H1 (cell line): ENCODE measurements at regions not wholly inside any gene's neighbourhood (a gene's known extent, or its start where the extent isn't known, plus 50 kb on each side); places are given as distances from the start of the nearest gene placed in this dataset.

Experiments
- CTCF ChIA-PET: fragments of 300-600 bp; sonication (Branson Sonifier 250); formaldehyde crosslinking; loops from one replicate; lab custom pipeline; 2021; ENCODE audit not compliant: partially characterized antibody; lab: Charles Lee
- POLR2A ChIA-PET: fragments of 300-600 bp; sonication (Branson Sonifier 250); formaldehyde crosslinking; loops from one replicate; lab custom pipeline; 2021; ENCODE audit warnings: inconsistent platforms; ENCODE audit not compliant: partially characterized antibody; lab: Charles Lee
- DNase-seq, 2 experiments: peaks; one replicate each; pipeline versions ENCODE4 v3.0.0 to v3.0.0-alpha.2; 2010 to 2022; ENCODE audit warnings: low spot score in 2 of 2, low read depth in 1 of 2, mixed read lengths in 1 of 2
- FAIRE-seq: peaks from 2 replicates; lab custom pipeline; 2011; peaks lifted over from hg19 to GRCh38; lab: Jason Lieb, UNC
- H2AFZ ChIP-seq: 2 replicates; pipeline ENCODE4 v1.8.1; 2012; ENCODE audit warnings: low read length, inconsistent platforms
- H2AK5ac ChIP-seq: 2 replicates; pipeline ENCODE4 v1.6.1; 2013; ENCODE audit warnings: low read depth, low read length
- H2BK120ac ChIP-seq: replicated peaks from 2 replicates; pipeline ENCODE3; 2013; ENCODE audit warnings: low read depth, low read length, inconsistent platforms
- H2BK12ac ChIP-seq: 2 replicates; pipeline ENCODE4 v1.6.1; 2013; ENCODE audit warnings: low read depth, low read length
- H2BK15ac ChIP-seq: 2 replicates; pipeline ENCODE4 v1.6.1; 2013; ENCODE audit warnings: low read length
- H2BK20ac ChIP-seq: 2 replicates; pipeline ENCODE4 v1.6.1; 2013; ENCODE audit warnings: low read length
- H2BK5ac ChIP-seq: 2 replicates; pipeline ENCODE4 v1.6.1; 2013; ENCODE audit warnings: low read depth, low read length
- H3K14ac ChIP-seq: 2 replicates; pipeline ENCODE4 v1.6.1; 2013; ENCODE audit warnings: inconsistent platforms; ENCODE audit not compliant: insufficient read length
- H3K18ac ChIP-seq: 2 replicates; pipeline ENCODE4 v1.6.1; 2013; ENCODE audit warnings: low read length; ENCODE audit errors: extremely low read depth
- H3K23ac ChIP-seq: 2 replicates; pipeline ENCODE4 v1.6.1; 2013; ENCODE audit warnings: inconsistent platforms; ENCODE audit not compliant: insufficient read length
- H3K23me2 ChIP-seq: 2 replicates; pipeline ENCODE4 v1.6.1; 2013; ENCODE audit warnings: low read depth, low read length
- H3K27ac ChIP-seq: 2 replicates; pipeline ENCODE4 v1.6.1; 2011; ENCODE audit warnings: low read depth, low read length, inconsistent platforms
- H3K27me3 ChIP-seq, 4 experiments: replicated peaks in 1 of 4; 1 replicate in 1 of 4; 2 replicates in 3 of 4; pipeline versions ENCODE4 v1.6.1 to v1.8.1; 2011 to 2013; ENCODE audit warnings: low read length in 3 of 4, mild to moderate bottlenecking in 3 of 4, inconsistent platforms in 2 of 4, mixed read lengths in 2 of 4, moderate library complexity in 1 of 4; ENCODE audit not compliant: control insufficient read depth in 3 of 4, insufficient read depth in 3 of 4; ENCODE audit errors: extremely low read depth in 1 of 4
- H3K36me3 ChIP-seq, 4 experiments: 2 replicates each; pipeline versions ENCODE4 v1.6.1 to v1.8.1; 2011 to 2013; ENCODE audit warnings: mild to moderate bottlenecking in 4 of 4, low read length in 3 of 4, moderate library complexity in 2 of 4, control low read depth in 1 of 4, inconsistent platforms in 1 of 4; ENCODE audit not compliant: insufficient read depth in 4 of 4, control insufficient read depth in 2 of 4
- H3K4ac ChIP-seq: replicated peaks from 2 replicates; pipeline ENCODE3; 2013; ENCODE audit warnings: low read length, low read depth, mixed read lengths, inconsistent platforms; ENCODE audit not compliant: insufficient read length
- H3K4me1 ChIP-seq, 4 experiments: replicated peaks in 1 of 4; 1 replicate in 1 of 4; 2 replicates in 3 of 4; pipeline versions ENCODE4 v1.6.1 to v1.8.1; 2011 to 2013; ENCODE audit warnings: low read length in 3 of 4, inconsistent platforms in 2 of 4, mixed read lengths in 1 of 4; ENCODE audit not compliant: insufficient read depth in 4 of 4, control insufficient read depth in 3 of 4
- H3K4me2 ChIP-seq, 2 experiments: 2 replicates each; pipeline versions ENCODE4 v1.6.1 to v1.8.1; 2011 to 2013; ENCODE audit warnings: low read depth in 2 of 2, low read length in 2 of 2, control low read depth in 1 of 2, inconsistent platforms in 1 of 2, mild to moderate bottlenecking in 1 of 2; ENCODE audit not compliant: insufficient read depth in 1 of 2
- H3K4me3 ChIP-seq, 4 experiments: fragments of 200-600, 300-600 bp in 1 of 4; sonication (generic), shearing (Covaris generic), sonication (Bioruptor Twin) in 1 of 4; 2 replicates each; pipeline versions ENCODE4 v1.5.1 to v1.8.1; 2011 to 2016; ENCODE audit warnings: low read length in 4 of 4, low read depth in 3 of 4, control low read depth in 2 of 4, inconsistent platforms in 2 of 4, mild to moderate bottlenecking in 2 of 4, mixed read lengths in 1 of 4, moderate library complexity in 1 of 4; ENCODE audit not compliant: insufficient read depth in 2 of 4; ENCODE audit errors: extremely low read depth in 1 of 4
- H3K56ac ChIP-seq: replicated peaks from 2 replicates; pipeline ENCODE3; 2013; ENCODE audit warnings: low read depth, mild to moderate bottlenecking, mixed read lengths, low read length, inconsistent platforms; ENCODE audit not compliant: insufficient read length
- H3K79me1 ChIP-seq: 2 replicates; pipeline ENCODE4 v1.6.1; 2013; ENCODE audit warnings: low read depth, low read length, control low read depth
- H3K79me2 ChIP-seq, 2 experiments: 2 replicates each; pipeline versions ENCODE4 v1.6.1 to v1.8.1; 2012 to 2013; ENCODE audit warnings: low read length in 2 of 2, mild to moderate bottlenecking in 2 of 2, inconsistent platforms in 1 of 2; ENCODE audit not compliant: insufficient read depth in 2 of 2, control insufficient read depth in 1 of 2
- H3K9ac ChIP-seq, 4 experiments: replicated peaks in 1 of 4; 1 replicate in 1 of 4; 2 replicates in 3 of 4; pipeline versions ENCODE4 v1.6.1 to v1.8.1; 2011 to 2013; ENCODE audit warnings: low read depth in 3 of 4, low read length in 3 of 4, control low read depth in 2 of 4, mild to moderate bottlenecking in 2 of 4, moderate library complexity in 2 of 4, inconsistent platforms in 1 of 4; ENCODE audit errors: extremely low read depth in 1 of 4
- H3K9me3 ChIP-seq, 2 experiments: 2 replicates each; pipeline versions ENCODE4 v1.6.1 to v1.8.1; 2012 to 2013; ENCODE audit warnings: mild to moderate bottlenecking in 2 of 2, moderate library complexity in 2 of 2, control low read depth in 1 of 2, inconsistent platforms in 1 of 2, low read depth in 1 of 2, low read length in 1 of 2, mixed read lengths in 1 of 2; ENCODE audit not compliant: insufficient read depth in 2 of 2
- H4K20me1 ChIP-seq, 2 experiments: replicated peaks in 1 of 2; 2 replicates each; pipeline versions ENCODE3 to v1.8.1; 2011 to 2013; ENCODE audit warnings: inconsistent platforms in 2 of 2, low read length in 2 of 2, mild to moderate bottlenecking in 1 of 2; ENCODE audit not compliant: insufficient read depth in 2 of 2, control insufficient read depth in 1 of 2
- H4K5ac ChIP-seq: 2 replicates; pipeline ENCODE4 v1.6.1; 2013; ENCODE audit warnings: low read length, low read depth, mixed read lengths, inconsistent platforms; ENCODE audit not compliant: insufficient read length
- H4K8ac ChIP-seq: 2 replicates; pipeline ENCODE4 v1.8.0; 2013; ENCODE audit warnings: mild to moderate bottlenecking, moderate library complexity, low read length, inconsistent platforms; ENCODE audit not compliant: insufficient read depth; ENCODE audit errors: extremely low read depth
- H4K91ac ChIP-seq: replicated peaks from 2 replicates; pipeline ENCODE3; 2013; ENCODE audit warnings: low read length, mixed read lengths, inconsistent platforms; ENCODE audit not compliant: insufficient read length
- CHD2 ChIP-seq: IDR thresholded peaks from 2 replicates; pipeline ENCODE4 v1.6.1; 2012; ENCODE audit warnings: low read length, improper control_type of control experiment
- CREB1 ChIP-seq: IDR thresholded peaks from 2 replicates; pipeline ENCODE4 v1.6.1; 2012; ENCODE audit warnings: inconsistent platforms
- CTBP2 ChIP-seq: IDR thresholded peaks from 2 replicates; pipeline ENCODE4 v1.7.0; 2011; ENCODE audit warnings: borderline replicate concordance, mild to moderate bottlenecking, moderate library complexity, mixed read lengths, low read length; ENCODE audit not compliant: insufficient read depth, insufficient read length
- HDAC2 ChIP-seq, 2 experiments: fragments of 300-600 bp in 1 of 2; sonication (generic) in 1 of 2; IDR thresholded peaks; 2 replicates each; pipeline ENCODE4 v1.6.1; 2011 to 2012; ENCODE audit warnings: low read depth in 2 of 2, low read length in 2 of 2, mild to moderate bottlenecking in 2 of 2, moderate library complexity in 2 of 2, borderline replicate concordance in 1 of 2, inconsistent platforms in 1 of 2
- HDAC6 ChIP-seq: IDR thresholded peaks from one replicate; pipeline ENCODE4 v1.7.1; 2012; ENCODE audit warnings: low read depth, mild to moderate bottlenecking, inconsistent platforms, low read length, moderate library complexity
- JUND ChIP-seq: IDR thresholded peaks from 2 replicates; pipeline ENCODE4 v1.6.1; 2011; ENCODE audit warnings: mild to moderate bottlenecking, improper control_type of control experiment, low read length
- KDM1A ChIP-seq: fragments of 200-600, 300-600 bp; sonication (generic); IDR thresholded peaks from 2 replicates; pipeline ENCODE4 v1.7.1; 2016; ENCODE audit warnings: mild to moderate bottlenecking, low read length, borderline replicate concordance
- MAFK ChIP-seq: IDR thresholded peaks from 2 replicates; pipeline ENCODE4 v1.6.1; 2012; ENCODE audit warnings: low read depth, mild to moderate bottlenecking, improper control_type of control experiment, low read length
- NRF1 ChIP-seq: IDR thresholded peaks from 2 replicates; pipeline ENCODE4 v1.6.1; 2011; ENCODE audit warnings: mild to moderate bottlenecking, low read depth, low read length, improper control_type of control experiment
- SIRT6 ChIP-seq: IDR thresholded peaks from one replicate; pipeline ENCODE4 v1.7.1; 2012; ENCODE audit warnings: low read length, inconsistent platforms
- TBP ChIP-seq: IDR thresholded peaks from 2 replicates; pipeline ENCODE4 v1.6.1; 2011; ENCODE audit warnings: low read depth, low read length, improper control_type of control experiment
- ZNF274 ChIP-seq: IDR thresholded peaks from 2 replicates; pipeline ENCODE4 v1.7.0; 2012; ENCODE audit warnings: low read length, borderline replicate concordance; ENCODE audit errors: extremely low read depth
- WGBS, 2 experiments: shearing (Covaris generic) in 1 of 2; methylation state at CpG; one replicate each; pipeline versions ENCODE4 v1.1.6 to v1.1.7; 2013 to 2015; ENCODE audit warnings: low lambda C conversion rate in 2 of 2, mixed read lengths in 2 of 2, inconsistent platforms in 1 of 2, low coverage in 1 of 2, missing lambda C conversion rate in 1 of 2; ENCODE audit not compliant: insufficient replicate concordance in 2 of 2, insufficient coverage in 1 of 2, insufficient read length in 1 of 2; ENCODE audit errors: extremely low coverage in 1 of 2, missing lambda C conversion rate in 1 of 2; 5-methylcytosine and 5-hydroxymethylcytosine counted together
- TF ChIP-seq, protein P1 (sequence below), 3 experiments: IDR thresholded peaks; 1 replicate in 2 of 3; 2 replicates in 1 of 3; pipeline versions ENCODE4 v1.5.1 to v1.6.1; 2011; ENCODE audit warnings: low read length in 3 of 3, mild to moderate bottlenecking in 3 of 3, inconsistent platforms in 2 of 3, low read depth in 1 of 3, moderate library complexity in 1 of 3; ENCODE audit not compliant: insufficient read depth in 1 of 3; ENCODE audit errors: control extremely low read depth in 1 of 3

DNA sequence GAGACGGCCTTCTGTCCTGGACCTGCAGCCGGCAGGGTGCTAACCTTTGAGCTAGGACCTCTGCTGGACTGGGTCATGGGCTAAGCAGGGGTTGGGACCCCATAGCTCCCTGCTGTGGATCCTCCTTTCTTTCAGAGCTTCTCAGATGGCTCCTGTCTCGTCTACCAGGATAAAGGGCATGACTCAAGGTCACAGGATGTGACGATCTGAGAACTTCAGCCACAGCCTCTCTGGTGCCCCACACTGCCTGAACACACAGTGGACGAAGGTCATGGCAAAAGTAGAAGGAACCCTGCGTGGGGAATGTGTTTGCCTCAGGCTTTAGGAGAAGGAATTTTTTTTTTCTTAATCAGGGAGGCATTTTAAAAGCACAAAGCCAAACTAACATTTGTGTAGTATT, 196.7 kb downstream of the TRIM29 start:
- H2BK5ac ChIP-seq = no peak overlapping the region
- no peak overlapping the region for H3K4me2 ChIP-seq
- no peak overlapping the region for H2BK12ac ChIP-seq
- H3K79me2 ChIP-seq = no peaks in the 10 kb centered on the region
- H3K4ac ChIP-seq = no peak overlapping the region
- ChIA-PET POLR2A (no interaction called here), CTCF (interaction anchor here (0.9 to 4.8 kb wide), 17 partner anchors 10 to 186 kb away, joined by 3 to 18 read pairs (median 4); no protein-coding TSS in a partner anchor)
- no peaks in the 10 kb centered on the region for H3K79me1 ChIP-seq
- H2BK120ac ChIP-seq = no peak overlapping the region
- H3K9me3 ChIP-seq = no peaks in the 10 kb centered on the region
- DNase-seq = no peak
- H4K5ac ChIP-seq = no peak overlapping the region
- no peak overlapping the region for H2BK15ac ChIP-seq
- H3K23ac ChIP-seq = no peak overlapping the region
- H2BK20ac ChIP-seq = no peak overlapping the region
- no peak overlapping the region for H3K18ac ChIP-seq
- H3K56ac ChIP-seq = no peak overlapping the region
- peak overlapping the region; percentile 9 for H4K91ac ChIP-seq
- WGBS, 2 experiments = 75% methylated on average over 6 of the region's 6 CpGs; no CpG with 5 or more reads in 1 of the 2 experiments
- H3K27me3 ChIP-seq = no peaks in the 10 kb centered on the region; a peak in 2 of 7 replicates
- no peaks in the 10 kb centered on the region for H4K20me1 ChIP-seq
- H3K4me1 ChIP-seq = peaks cover 3 to 10% (median 5%) of the 10 kb centered on the region in 4 experiments; a peak in 6 of 7 replicates
- no peak overlapping the region for H4K8ac ChIP-seq
- 0 out of 2 replicates have a peak, but pooled peaks cover 2% of the 10 kb centered on the region for H3K23me2 ChIP-seq
- H3K9ac ChIP-seq = no peak overlapping the region
- H3K27ac ChIP-seq = no peak overlapping the region
- H2AK5ac ChIP-seq = no peak overlapping the region
- H2AFZ ChIP-seq = no peak overlapping the region
- no peak overlapping the region for H3K14ac ChIP-seq
- FAIRE-seq = no peak
- no peak overlapping the region for H3K4me3 ChIP-seq
- H3K36me3 ChIP-seq = no peaks in the 10 kb centered on the region
- TF ChIP-seq ZNF274 (no peak), KDM1A (no peak), CTBP2 (no peak), JUND (no peak), SIRT6 (no peak), CHD2 (no peak), CREB1 (no peak), MAFK (no peak), NRF1 (no peak), TBP (no peak), HDAC6 (no peak), HDAC2 (IDR thresholded peaks at IDR 0.05; ENCODE audit: borderline replicate concordance in 1 of 2, low read depth in 2 of 2, low read length in 2 of 2) (no peak)
- TF ChIP-seq, protein P1, sequence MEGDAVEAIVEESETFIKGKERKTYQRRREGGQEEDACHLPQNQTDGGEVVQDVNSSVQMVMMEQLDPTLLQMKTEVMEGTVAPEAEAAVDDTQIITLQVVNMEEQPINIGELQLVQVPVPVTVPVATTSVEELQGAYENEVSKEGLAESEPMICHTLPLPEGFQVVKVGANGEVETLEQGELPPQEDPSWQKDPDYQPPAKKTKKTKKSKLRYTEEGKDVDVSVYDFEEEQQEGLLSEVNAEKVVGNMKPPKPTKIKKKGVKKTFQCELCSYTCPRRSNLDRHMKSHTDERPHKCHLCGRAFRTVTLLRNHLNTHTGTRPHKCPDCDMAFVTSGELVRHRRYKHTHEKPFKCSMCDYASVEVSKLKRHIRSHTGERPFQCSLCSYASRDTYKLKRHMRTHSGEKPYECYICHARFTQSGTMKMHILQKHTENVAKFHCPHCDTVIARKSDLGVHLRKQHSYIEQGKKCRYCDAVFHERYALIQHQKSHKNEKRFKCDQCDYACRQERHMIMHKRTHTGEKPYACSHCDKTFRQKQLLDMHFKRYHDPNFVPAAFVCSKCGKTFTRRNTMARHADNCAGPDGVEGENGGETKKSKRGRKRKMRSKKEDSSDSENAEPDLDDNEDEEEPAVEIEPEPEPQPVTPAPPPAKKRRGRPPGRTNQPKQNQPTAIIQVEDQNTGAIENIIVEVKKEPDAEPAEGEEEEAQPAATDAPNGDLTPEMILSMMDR (IDR thresholded peaks at IDR 0.05; ENCODE audit: control extremely low read depth in 1 of 3, insufficient read depth in 1 of 3, low read depth in 1 of 3, low read length in 3 of 3) = no peak
